IMR-90 (cell line): ENCODE measurements at regions not wholly inside any gene's neighbourhood (a gene's known extent, or its start where the extent isn't known, plus 50 kb on each side); places are given as distances from the start of the nearest gene placed in this dataset.

Source experiments
- ATAC-seq: fragments of 200-7000 bp; cut with Tn5 transposase; 2 replicates; pipeline ENCODE4 v1.9.1; 2020; ENCODE audit warnings: low read depth, mild to moderate bottlenecking, moderate library complexity
- BruUV-seq: library from RNA; stranded (reverse); fragments of 400-500 nt; replicated peaks from 2 replicates; lab custom pipeline; 2021; lab: Mats Ljungman, UMichigan
- CTCF ChIA-PET: fragments of 300-600 bp; formaldehyde crosslinking; extraction: SDS; loops from one replicate; lab custom pipeline; 2021; ENCODE audit warnings: antibody characterized with exemption; lab: Yijun Ruan, JAX
- POLR2A ChIA-PET: fragments of 300-600 bp; sonication (Branson Sonifier 250); formaldehyde crosslinking; loops from one replicate; lab custom pipeline; 2022; ENCODE audit warnings: antibody characterized with exemption; ENCODE audit not compliant: unreplicated experiment; lab: Charles Lee
- DNase-seq: peaks from one replicate; pipeline ENCODE4 v3.0.0; 2013
- H2AFZ ChIP-seq: replicated peaks from 2 replicates; pipeline ENCODE3; 2013; ENCODE audit warnings: low read length, mild to moderate bottlenecking; ENCODE audit not compliant: poor library complexity
- H2AK5ac ChIP-seq: 2 replicates; pipeline ENCODE4 v1.6.1; 2013; ENCODE audit warnings: low read depth, low read length, inconsistent platforms
- H2AK9ac ChIP-seq: replicated peaks from 2 replicates; pipeline ENCODE3; 2013; ENCODE audit warnings: mild to moderate bottlenecking, low read depth, low read length, moderate library complexity; ENCODE audit not compliant: poor library complexity
- H2BK120ac ChIP-seq: 2 replicates; pipeline ENCODE4 v1.6.1; 2013; ENCODE audit warnings: low read depth, low read length, inconsistent platforms
- H2BK15ac ChIP-seq: 3 replicates; pipeline ENCODE4 v1.6.1; 2013; ENCODE audit warnings: low read depth, low read length, inconsistent platforms
- H2BK20ac ChIP-seq: 2 replicates; pipeline ENCODE4 v1.6.1; 2013; ENCODE audit warnings: low read depth, mild to moderate bottlenecking, inconsistent platforms, low read length, moderate library complexity
- H2BK5ac ChIP-seq: 2 replicates; pipeline ENCODE4 v1.6.1; 2013; ENCODE audit warnings: mild to moderate bottlenecking, low read depth, low read length, inconsistent platforms; ENCODE audit not compliant: poor library complexity, severe bottlenecking
- H3K14ac ChIP-seq: replicated peaks from 2 replicates; pipeline ENCODE4 v1.6.1; 2013; ENCODE audit warnings: low read depth, low read length, inconsistent platforms
- H3K18ac ChIP-seq: 2 replicates; pipeline ENCODE4 v1.6.1; 2013; ENCODE audit warnings: low read depth, low read length, control low read depth
- H3K23ac ChIP-seq: 2 replicates; pipeline ENCODE4 v1.6.1; 2013; ENCODE audit warnings: low read depth, low read length, inconsistent platforms
- H3K27ac ChIP-seq: 2 replicates; pipeline ENCODE4 v1.5.1; 2013; ENCODE audit warnings: mild to moderate bottlenecking, control low read depth, low read length; ENCODE audit not compliant: insufficient read depth
- H3K27me3 ChIP-seq: 2 replicates; pipeline ENCODE4 v1.6.1; 2013; ENCODE audit warnings: low read length; ENCODE audit not compliant: control insufficient read depth, insufficient read depth
- H3K36me3 ChIP-seq: 2 replicates; pipeline ENCODE4 v1.6.1; 2013; ENCODE audit warnings: low read length, mixed read lengths; ENCODE audit not compliant: control insufficient read depth, insufficient read depth
- H3K4ac ChIP-seq: 2 replicates; pipeline ENCODE4 v1.6.1; 2013; ENCODE audit warnings: low read depth, low read length, inconsistent platforms
- H3K4me1 ChIP-seq: 2 replicates; pipeline ENCODE4 v1.6.1; 2013; ENCODE audit warnings: low read length, mixed read lengths; ENCODE audit not compliant: control insufficient read depth, insufficient read depth
- H3K4me2 ChIP-seq: 2 replicates; pipeline ENCODE4 v1.6.1; 2013; ENCODE audit warnings: low read depth, mild to moderate bottlenecking, control low read depth, low read length, moderate library complexity
- H3K4me3 ChIP-seq: 2 replicates; pipeline ENCODE4 v1.5.1; 2013; ENCODE audit warnings: low read depth, mild to moderate bottlenecking, control low read depth, low read length, moderate library complexity; ENCODE audit not compliant: insufficient read depth
- H3K56ac ChIP-seq: 2 replicates; pipeline ENCODE4 v1.6.1; 2013; ENCODE audit warnings: low read length, inconsistent platforms; ENCODE audit not compliant: insufficient read depth; ENCODE audit errors: extremely low read depth
- H3K79me1 ChIP-seq, 2 experiments: 2 replicates each; pipeline ENCODE4 v1.6.1; 2013; ENCODE audit warnings: low read length in 2 of 2, inconsistent platforms in 1 of 2, low read depth in 1 of 2
- H3K9ac ChIP-seq: 2 replicates; pipeline ENCODE4 v1.6.1; 2013; ENCODE audit warnings: low read depth, low read length, control low read depth
- H3K9me1 ChIP-seq: 2 replicates; pipeline ENCODE4 v1.6.1; 2013; ENCODE audit warnings: low read length, inconsistent platforms; ENCODE audit not compliant: insufficient read depth
- H3K9me3 ChIP-seq: 2 replicates; pipeline ENCODE4 v1.6.1; 2013; ENCODE audit warnings: low read length; ENCODE audit not compliant: control insufficient read depth, insufficient read depth
- H4K20me1 ChIP-seq: 2 replicates; pipeline ENCODE4 v1.6.1; 2013; ENCODE audit warnings: low read length, inconsistent platforms; ENCODE audit not compliant: insufficient read depth
- H4K5ac ChIP-seq: 2 replicates; pipeline ENCODE4 v1.6.1; 2013; ENCODE audit warnings: mild to moderate bottlenecking, low read depth, low read length, control low read depth
- H4K8ac ChIP-seq, 2 experiments: 2 replicates each; pipeline ENCODE4 v1.6.1; 2013; ENCODE audit warnings: low read depth in 2 of 2, low read length in 2 of 2, control low read depth in 1 of 2, inconsistent platforms in 1 of 2
- H4K91ac ChIP-seq: 2 replicates; pipeline ENCODE4 v1.6.1; 2013; ENCODE audit warnings: low read depth, low read length, inconsistent platforms; ENCODE audit not compliant: insufficient read depth
- BHLHE40 ChIP-seq: fragments of 150-350 bp; IDR thresholded peaks from 2 replicates; pipeline ENCODE4 v1.6.1; 2016; ENCODE audit warnings: mild to moderate bottlenecking, low read depth, low read length
- CEBPB ChIP-seq: IDR thresholded peaks from 2 replicates; pipeline ENCODE4 v1.6.1; 2012; ENCODE audit warnings: low read depth, low read length, improper control_type of control experiment
- CTCF ChIP-seq: conservative IDR thresholded peaks from 2 replicates; pipeline ENCODE4 v1.5.1; 2012; ENCODE audit warnings: mild to moderate bottlenecking, low read depth, low read length, improper control_type of control experiment
- ELK1 ChIP-seq: fragments of 150-350 bp; IDR thresholded peaks from 2 replicates; pipeline ENCODE4 v1.6.1; 2016; ENCODE audit warnings: low read depth, mild to moderate bottlenecking, low read length, moderate library complexity, borderline replicate concordance
- MAFK ChIP-seq: IDR thresholded peaks from 2 replicates; pipeline ENCODE4 v1.6.1; 2012; ENCODE audit warnings: low read depth, low read length, improper control_type of control experiment
- MAZ ChIP-seq: IDR thresholded peaks from 2 replicates; pipeline ENCODE4 v1.6.1; 2012; ENCODE audit warnings: low read depth, mild to moderate bottlenecking, low read length, improper control_type of control experiment, moderate library complexity, borderline replicate concordance
- MXI1 ChIP-seq: IDR thresholded peaks from 2 replicates; pipeline ENCODE4 v1.6.1; 2012; ENCODE audit warnings: low read depth, mild to moderate bottlenecking, low read length, moderate library complexity, borderline replicate concordance
- POLR2A ChIP-seq: IDR thresholded peaks from 2 replicates; pipeline ENCODE4 v1.6.1; 2012; ENCODE audit warnings: mild to moderate bottlenecking, low read depth, low read length
- RCOR1 ChIP-seq: IDR thresholded peaks from 2 replicates; pipeline ENCODE4 v1.6.1; 2012; ENCODE audit warnings: mild to moderate bottlenecking, low read length, improper control_type of control experiment; ENCODE audit not compliant: insufficient replicate concordance
- RFX5 ChIP-seq: IDR thresholded peaks from 2 replicates; pipeline ENCODE4 v1.8.0; 2012; ENCODE audit warnings: low read depth, mild to moderate bottlenecking, low read length, moderate library complexity
- SMC3 ChIP-seq: fragments of 150-350 bp; IDR thresholded peaks from 2 replicates; pipeline ENCODE4 v1.6.1; 2016; ENCODE audit warnings: low read depth, mild to moderate bottlenecking, antibody characterized with exemption, low read length, moderate library complexity
- USF2 ChIP-seq: fragments of 150-350 bp; IDR thresholded peaks from 2 replicates; pipeline ENCODE4 v1.6.1; 2017; ENCODE audit warnings: mild to moderate bottlenecking, antibody characterized with exemption, low read length, low read depth
- WGBS, 2 experiments: methylation state at CpG; one replicate each; pipeline versions ENCODE4 v1.1.5 to v1.1.7; 2013; ENCODE audit warnings: missing lambda C conversion rate in 2 of 2; ENCODE audit not compliant: insufficient read length in 1 of 2; ENCODE audit errors: extremely low coverage in 2 of 2; 5-methylcytosine and 5-hydroxymethylcytosine counted together
- dilution Hi-C: fragments of 300-500 bp; cut with HindIII; formaldehyde crosslinking; loops from one replicate; pipeline ENCODE4 v1.14.3; 2018; ENCODE audit warnings: low sequenced_read_pairs; ENCODE audit not compliant: unreplicated experiment
- in situ Hi-C: fragments of 300-500 bp; cut with MboI; formaldehyde crosslinking; loops from 3 replicates; pipeline ENCODE4 v1.14.3; 2019; ENCODE audit warnings: low sequenced_read_pairs, inconsistent platforms, mixed read lengths
- intact Hi-C: fragments of 100-400 bp; cut with micrococcal nuclease; formaldehyde crosslinking; loops from 2 replicates; pipeline ENCODE4 v1.10.0; 2022

- Histone ChIP-seq H3K18ac (no peak overlapping the region), H2BK120ac (no peak overlapping the region), H3K23ac (no peak overlapping the region), H2AFZ (no peak overlapping the region), H2BK5ac (no peak overlapping the region), H4K5ac (no peak overlapping the region), H3K4me2 (no peak overlapping the region), H2BK20ac (no peak overlapping the region), H3K79me1 (no peaks in the 10 kb centered on the region), H2BK15ac (no peak overlapping the region), H3K56ac (no peak overlapping the region), H3K27me3 (no peaks in the 10 kb centered on the region), H3K4me1 (no peaks in the 10 kb centered on the region), H4K91ac (no peak overlapping the region), H3K27ac (no peak overlapping the region), H4K8ac (no peak overlapping the region), H3K14ac (no peak overlapping the region), H4K20me1 (no peaks in the 10 kb centered on the region), H3K36me3 (no peaks in the 10 kb centered on the region), H3K4ac (no peak overlapping the region), H3K9me1 (no peaks in the 10 kb centered on the region), H3K9me3 (no peaks in the 10 kb centered on the region), H3K9ac (no peak overlapping the region), H2AK9ac (no peak overlapping the region), H3K4me3 (no peak overlapping the region), H2AK5ac (no peak overlapping the region)
- ChIA-PET POLR2A (no interaction called here), CTCF (no interaction called here)
- BruUV-seq = no TSS peak
- DNase-seq = no peak
- no peak for ATAC-seq
- 17% methylated on average over 1 of the region's 3 CpGs; no CpG with 5 or more reads in 1 of the 2 experiments for WGBS, 2 experiments
- TF ChIP-seq RCOR1 = no peak
- TF ChIP-seq SMC3 = no peak
- no peak for TF ChIP-seq CTCF
- no peak for TF ChIP-seq BHLHE40
- TF ChIP-seq RFX5 = no peak
- TF ChIP-seq MAZ = no peak
- no peak for TF ChIP-seq POLR2A
- no peak for TF ChIP-seq CEBPB
- TF ChIP-seq MAFK = no peak
- no peak for TF ChIP-seq USF2
- no peak for TF ChIP-seq ELK1
- TF ChIP-seq MXI1 = no peak
- intact Hi-C loops = no loop called here
- in situ Hi-C loops = no loop called here
- dilution Hi-C loops = no loop called here
Observed at GRCh38 chr2:192546565-192546964, 351.8 kb upstream of the TMEFF2 start.
